SKM-1 (cell line): ENCODE measurements at regions not wholly inside any gene's neighbourhood (a gene's known extent, or its start where the extent isn't known, plus 50 kb on each side); places are given as distances from the start of the nearest gene placed in this dataset.
"Not testable (repeated sequence)": the region's sequence is repeated elsewhere in the genome, so short reads cannot be mapped to it uniquely, and the experiment has no call there.

Source experiments
- DNase-seq: peaks from one replicate; lab custom pipeline; 2025; ENCODE audit not compliant: unreplicated experiment; lab: John Stamatoyannopoulos, UW

DNA sequence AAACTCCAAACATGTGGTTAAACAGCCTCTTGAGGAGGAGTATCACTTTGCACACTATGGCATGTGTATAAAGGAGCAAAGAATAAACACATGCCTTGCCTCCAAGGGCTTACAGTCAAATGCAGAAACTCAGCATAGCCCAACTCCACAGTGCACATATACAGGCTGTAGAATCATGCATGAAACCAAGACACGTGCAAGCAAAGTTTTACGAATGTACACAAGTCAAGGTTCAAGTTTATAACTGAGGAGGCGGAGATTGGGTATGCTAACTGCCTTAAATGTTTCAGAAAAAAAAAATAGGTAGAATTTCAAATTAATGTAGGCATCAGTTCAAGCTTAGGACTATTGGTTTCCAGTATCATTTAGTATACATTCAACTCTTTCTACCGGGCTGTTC is 321.1 kb downstream of the SOX9 start:
- no peak for DNase-seq

GRCh38 chr17:72444517-72445054 is 323.8 kb downstream of the SOX9 start:
- no peak for DNase-seq

DNA sequence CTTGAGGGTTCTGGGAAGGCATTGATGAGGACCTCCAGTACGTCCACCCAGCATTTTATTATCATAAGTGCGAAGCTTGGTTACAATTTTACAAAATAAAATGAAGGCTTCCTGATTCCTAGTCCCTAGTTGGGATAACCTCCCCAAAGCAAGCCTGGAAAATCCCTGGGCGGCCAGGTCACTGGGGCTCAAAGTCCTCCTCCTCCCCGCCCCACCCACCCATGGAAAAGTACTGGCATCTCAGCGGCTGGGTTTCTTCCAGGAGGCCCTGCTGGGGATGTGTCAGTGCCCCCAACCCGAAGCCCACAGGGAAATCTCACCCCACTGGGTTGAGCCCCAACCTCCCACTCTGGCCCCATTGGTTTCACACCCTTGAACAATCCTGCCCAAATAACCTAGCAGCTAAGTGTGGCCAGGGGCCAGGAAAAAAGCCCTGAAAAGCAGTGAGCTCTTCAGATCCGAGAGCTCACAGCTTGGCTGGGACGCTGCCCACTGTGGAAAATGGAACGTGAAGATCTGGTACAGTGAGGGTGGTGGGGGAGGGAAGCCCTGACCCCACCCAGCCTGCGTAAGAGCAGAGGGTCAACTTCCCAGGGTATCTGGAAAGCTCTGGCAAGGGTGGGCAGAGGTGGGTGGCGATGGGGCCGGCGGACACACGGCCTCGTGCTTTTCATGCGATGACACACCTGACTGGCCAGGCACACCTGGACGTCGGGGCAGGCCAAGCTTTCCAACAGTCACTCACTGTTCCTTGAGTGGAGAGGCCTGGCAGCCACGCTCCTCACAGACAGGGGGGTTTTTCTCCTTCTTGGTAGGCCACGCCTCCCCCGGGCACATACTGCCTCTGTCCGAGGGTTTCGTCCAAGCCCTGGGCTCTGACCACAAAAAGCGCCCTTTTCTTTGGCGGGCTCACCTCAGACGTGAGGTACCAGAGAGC is 324.5 kb downstream of the SOX9 start:
- no peak for DNase-seq

DNA sequence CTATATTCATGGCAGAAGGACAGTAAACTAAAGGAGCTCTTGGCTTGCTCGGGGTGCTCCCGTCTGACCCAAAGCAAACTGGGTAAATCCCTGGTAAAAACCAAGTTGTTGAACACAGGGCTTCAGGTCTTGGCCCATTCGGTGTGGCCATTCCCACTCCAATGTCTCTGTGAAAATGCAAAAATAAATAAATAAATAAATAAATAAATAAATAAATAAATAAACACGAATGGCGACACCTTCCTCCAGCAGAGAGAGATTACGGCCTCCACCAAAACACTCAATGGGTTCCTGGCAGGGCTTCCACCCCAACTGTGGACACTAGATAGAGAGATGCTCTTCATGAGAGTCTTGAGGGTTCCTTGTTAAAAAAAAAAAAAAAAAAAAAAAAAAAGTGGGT is 325.3 kb downstream of the SOX9 start:
- DNase-seq, result no peak

GRCh38 chr17:72446525-72447250 is 325.9 kb downstream of the SOX9 start:
- no peak for DNase-seq

DNA sequence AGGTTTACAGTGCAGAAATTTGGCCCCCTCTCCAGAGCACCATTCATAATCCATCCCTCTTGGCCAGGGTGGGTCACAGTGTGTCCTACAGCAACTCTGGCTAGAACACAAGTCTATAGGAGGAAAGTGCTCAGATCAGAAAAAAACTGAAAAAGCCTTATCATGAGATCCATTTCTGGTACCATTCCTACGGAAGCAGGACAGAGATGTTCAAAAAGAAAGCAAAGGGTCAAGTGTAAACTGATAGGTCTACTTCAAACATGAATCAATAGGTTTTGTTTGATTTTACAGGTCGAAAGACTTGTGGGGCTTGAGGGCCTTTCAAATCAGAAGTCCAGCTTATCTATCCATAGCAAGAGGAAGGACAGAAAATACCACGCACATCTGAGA is 326.4 kb downstream of the SOX9 start:
- DNase-seq, result no peak

GRCh38 chr17:72448019-72448418 is 327.2 kb downstream of the SOX9 start:
- no peak for DNase-seq

- no peak for DNase-seq
These were observed 331.7 kb downstream of the SOX9 start for GRCh38 chr17:72452286-72453173.

- no peak for DNase-seq
These were observed 333.5 kb downstream of the SOX9 start for GRCh38 chr17:72454342-72454741.

DNA sequence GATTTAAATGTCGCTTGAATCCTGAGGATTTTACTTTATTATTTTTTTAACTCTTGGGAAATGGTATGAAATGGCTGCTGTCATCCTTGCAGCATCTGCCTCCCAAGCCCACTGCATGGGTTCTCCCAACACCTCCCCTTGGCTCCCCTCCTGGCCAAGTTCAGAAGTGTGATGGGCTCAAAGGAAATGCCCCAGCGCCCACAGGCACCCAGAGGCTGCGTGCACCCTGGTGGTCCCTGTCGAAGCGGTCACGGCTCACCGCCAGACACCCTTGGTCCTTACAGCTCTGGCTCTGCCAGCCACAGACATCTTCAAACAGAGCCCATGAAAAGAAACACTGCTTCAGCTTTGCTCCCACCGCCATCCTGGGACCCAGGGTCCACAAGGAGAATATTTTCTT is 334.7 kb downstream of the SOX9 start:
- no peak for DNase-seq

- DNase-seq, result no peak
These were observed 335.3 kb downstream of the SOX9 start for GRCh38 chr17:72456075-72456474.

- no peak for DNase-seq
These were observed 336.9 kb downstream of the SOX9 start for GRCh38 chr17:72457712-72458111.

DNA sequence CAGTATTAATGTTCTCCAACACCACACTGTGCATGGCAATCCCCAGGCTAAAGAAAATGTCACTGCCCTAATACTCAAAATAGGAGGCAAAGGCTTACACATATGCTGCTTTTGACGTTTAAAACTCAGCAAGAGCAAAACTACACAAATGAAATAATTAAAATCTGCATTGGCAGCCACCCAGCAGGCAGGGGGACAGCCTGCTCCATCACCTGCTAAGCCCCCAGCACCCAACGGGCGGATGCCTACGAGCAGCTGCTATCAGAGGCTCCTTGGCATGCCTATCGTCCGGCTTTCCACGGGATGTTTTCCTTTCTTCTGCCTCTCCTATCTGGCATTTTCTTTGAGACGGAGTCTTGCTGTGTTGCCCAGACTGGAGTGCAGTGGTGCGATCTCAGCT is 337.5 kb downstream of the SOX9 start:
- DNase-seq, result no peak

DNA sequence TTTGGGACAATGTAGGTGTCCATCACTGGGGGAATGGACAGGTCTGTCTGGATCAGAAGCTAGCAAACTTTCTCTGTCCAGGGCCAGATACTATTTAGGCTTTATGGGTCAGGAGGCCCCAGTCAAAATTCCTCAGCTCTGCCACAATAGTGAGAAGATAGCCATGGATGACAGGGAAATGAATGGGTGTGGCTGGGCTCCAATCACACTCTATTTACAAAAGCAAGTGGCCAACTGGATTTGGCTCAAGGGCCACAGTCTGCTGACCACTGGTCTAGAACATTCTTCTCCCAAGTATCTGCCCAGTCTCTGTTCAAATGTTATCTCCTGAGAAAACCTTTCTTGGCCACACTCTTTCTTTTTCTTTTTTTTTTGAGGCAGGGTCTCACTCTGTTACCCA is 339.9 kb downstream of the SOX9 start:
- no peak for DNase-seq

GRCh38 chr17:72461757-72462156 is 340.9 kb downstream of the SOX9 start:
- DNase-seq, result no peak

- DNase-seq, result no peak
These were observed 341.6 kb downstream of the SOX9 start for GRCh38 chr17:72462407-72462806.

DNA sequence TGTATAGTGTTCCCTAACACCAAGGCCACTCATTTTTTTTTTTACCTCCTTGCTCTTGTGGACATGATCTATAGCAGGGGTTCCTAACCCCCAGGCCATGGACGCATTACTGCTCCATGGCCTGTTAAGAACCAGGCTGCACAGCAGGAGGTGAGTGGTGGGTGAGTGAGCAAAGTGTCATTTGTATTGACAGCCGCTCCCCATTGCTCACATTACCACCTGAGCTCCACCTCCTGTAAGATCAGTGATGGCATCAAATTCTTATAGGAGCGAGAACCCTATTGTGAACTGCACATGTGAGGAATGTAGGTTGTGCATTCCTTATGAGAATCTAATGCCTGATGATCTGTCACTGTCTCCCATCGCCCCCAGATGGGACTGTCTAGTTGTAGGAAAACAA is 342.0 kb downstream of the SOX9 start:
- DNase-seq, result no peak

DNA sequence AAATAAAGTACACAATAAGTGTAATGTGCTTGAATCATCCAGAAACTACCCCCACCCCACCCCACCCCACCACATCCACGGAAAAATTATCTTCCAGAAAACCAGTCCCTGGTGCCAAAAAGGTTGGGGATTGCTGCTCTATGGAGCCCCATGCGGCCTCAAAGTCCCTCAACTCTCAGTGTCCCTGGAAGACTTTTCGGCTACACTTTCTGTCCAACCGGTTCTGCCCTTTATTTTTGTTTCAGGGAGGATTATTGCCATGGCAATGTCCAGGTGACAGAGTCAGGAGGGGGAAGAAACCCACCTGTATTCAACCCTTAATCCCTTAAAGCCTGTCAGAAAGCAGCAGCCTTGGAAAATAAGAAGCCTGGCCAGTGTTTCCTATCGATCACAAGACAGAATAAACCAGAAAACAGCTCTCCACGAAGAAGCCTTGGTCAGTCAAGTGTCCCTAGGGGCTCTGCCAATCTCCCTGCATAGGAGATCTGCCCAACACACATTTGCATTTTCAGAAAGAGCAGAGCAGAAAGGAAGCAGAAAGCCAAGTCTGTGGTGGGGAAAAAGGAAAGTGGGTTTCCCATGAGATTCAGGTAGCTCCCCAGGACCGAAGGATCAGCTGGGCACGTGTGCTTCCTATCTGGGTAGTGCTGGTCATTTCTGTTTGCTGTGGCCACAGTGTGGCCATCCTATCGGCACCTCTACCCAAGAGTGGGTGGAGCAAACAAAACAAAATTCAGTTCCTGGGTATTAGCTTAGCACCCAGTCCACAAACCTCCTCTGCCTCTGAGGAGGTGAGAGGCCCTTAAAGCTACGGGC is 342.7 kb downstream of the SOX9 start:
- no peak for DNase-seq

DNA sequence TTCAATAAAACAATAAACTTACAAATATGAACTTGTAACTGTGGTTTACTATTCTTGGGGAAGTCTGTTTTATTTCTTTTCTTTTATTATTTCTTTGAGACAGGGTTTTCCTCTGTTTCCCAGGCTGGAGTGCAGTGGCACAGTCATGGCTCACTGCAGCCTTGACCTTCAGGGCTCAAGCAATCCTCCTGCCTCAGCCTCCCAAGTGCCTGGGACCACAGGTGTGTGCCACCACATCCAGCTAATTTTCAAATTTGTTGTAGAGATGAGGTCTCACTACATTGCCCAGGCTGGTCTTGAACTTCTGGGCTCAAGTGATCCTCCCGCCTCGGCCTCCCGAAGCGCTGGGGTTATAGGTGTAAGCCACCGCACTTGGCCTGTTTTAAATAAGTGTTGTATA is 343.4 kb downstream of the SOX9 start:
- DNase-seq, result not testable (repeated sequence)
